Fibroblast of the conjunctiva (primary cell): ENCODE measurements at regions not wholly inside any gene's neighbourhood (a gene's known extent, or its start where the extent isn't known, plus 50 kb on each side); places are given as distances from the start of the nearest gene placed in this dataset.

Source experiments
- DNase-seq: peaks from one replicate; pipeline ENCODE4 v3.0.0-alpha.2; 2010; ENCODE audit warnings: low read depth

DNA sequence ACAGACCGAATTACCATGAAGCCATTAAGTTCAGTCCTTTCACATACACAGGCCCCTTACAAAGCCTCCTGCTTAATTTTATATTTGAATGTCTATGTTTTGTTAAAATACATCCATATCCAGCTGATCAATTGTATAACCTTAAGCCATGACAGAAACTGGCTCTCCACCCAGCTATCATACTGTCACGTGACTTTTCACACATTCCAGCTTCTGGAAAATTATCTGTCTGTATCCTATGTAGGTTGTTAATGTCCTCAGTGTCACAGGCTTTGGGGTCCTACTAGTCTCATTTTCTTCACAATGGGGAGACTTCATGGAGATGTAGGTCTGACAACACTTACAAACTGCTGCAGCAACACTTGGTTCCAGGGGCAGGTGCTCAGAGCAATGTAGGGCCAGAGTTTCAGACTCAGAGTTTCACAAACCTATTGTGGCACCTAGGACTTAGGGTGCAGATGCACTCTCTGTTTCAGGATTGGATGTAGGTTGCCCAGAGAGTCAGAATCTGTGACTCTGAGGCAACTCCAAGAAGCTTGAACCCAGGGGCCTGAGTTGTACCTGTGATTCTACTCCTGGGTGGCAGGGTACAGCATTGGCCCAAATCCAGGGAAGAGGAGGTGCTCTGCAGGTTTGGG, 69.6 kb upstream of the PCDH20 start:
- DNase-seq: no peak

GRCh38 chr13:61477619-61478018, 62.0 kb upstream of the PCDH20 start:
- DNase-seq: no peak

DNA sequence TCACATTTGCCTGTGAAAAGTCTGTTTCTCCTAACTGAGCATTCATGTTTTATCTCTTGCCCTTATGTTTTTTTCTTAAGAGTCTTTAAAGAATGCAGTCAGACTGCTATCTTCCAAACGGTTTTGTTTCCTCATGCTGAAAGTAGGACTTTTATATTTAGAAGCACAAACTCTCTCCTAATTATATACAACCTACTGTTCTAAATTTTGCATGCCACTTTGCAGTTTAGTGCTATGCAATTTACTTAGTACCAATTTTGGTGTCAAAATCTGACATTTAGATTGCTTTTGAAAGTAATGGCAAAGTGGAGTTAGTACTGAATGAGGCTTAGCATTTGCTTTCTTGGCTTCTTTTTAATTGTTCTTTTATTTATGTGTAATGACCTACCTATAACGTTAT, 55.1 kb upstream of the PCDH20 start:
- no peak for DNase-seq

GRCh38 chr13:61466280-61466679, 50.6 kb upstream of the PCDH20 start:
- no peak for DNase-seq
